ENCODE measurements at regions not wholly inside any gene's neighbourhood (a gene's known extent, or its start where the extent isn't known, plus 50 kb on each side); places are given as distances from the start of the nearest gene placed in this dataset.

GRCh38 chr5:63152871-63153270, 574.3 kb downstream of the LRRC70 start (continued):
- TF ChIP-seq E2F6 (IDR thresholded peaks at IDR 0.05), result no peak
- TF ChIP-seq POU5F1 (IDR thresholded peaks at IDR 0.05; ENCODE audit: low read depth, low read length), result no peak
- TF ChIP-seq SIRT6 (IDR thresholded peaks at IDR 0.05; ENCODE audit: low read length), result no peak
- no peak for TF ChIP-seq CBX5 (IDR thresholded peaks at IDR 0.05; ENCODE audit: low read depth, low read length)
- TF ChIP-seq SP4 (IDR thresholded peaks at IDR 0.05; ENCODE audit: low read length), result no peak
- TF ChIP-seq ASH2L (IDR thresholded peaks at IDR 0.05; ENCODE audit: low read length), result no peak
- TF ChIP-seq MAX (IDR thresholded peaks at IDR 0.05), result no peak
- TF ChIP-seq MAFK (IDR thresholded peaks at IDR 0.05; ENCODE audit: low read depth, low read length), result no peak
- no peak for TF ChIP-seq TCF12 (IDR thresholded peaks at IDR 0.05; ENCODE audit: low read depth, low read length)
- no peak for TF ChIP-seq RXRA (IDR thresholded peaks at IDR 0.05; ENCODE audit: insufficient read depth, low read depth, low read length)
- TF ChIP-seq HDAC6 (IDR thresholded peaks at IDR 0.05; ENCODE audit: low read depth, low read length), result no peak
- no peak for TF ChIP-seq NRF1 (IDR thresholded peaks at IDR 0.05; ENCODE audit: low read depth, low read length)
- TF ChIP-seq TAF7 (optimal IDR thresholded peaks at IDR 0.05; ENCODE audit: borderline replicate concordance, low read depth, low read length), result no peak
- no peak for TF ChIP-seq GABPA (IDR thresholded peaks at IDR 0.05; ENCODE audit: borderline replicate concordance, insufficient read depth, low read length)
- TF ChIP-seq TBP (IDR thresholded peaks at IDR 0.05; ENCODE audit: low read depth, low read length), result no peak
- no peak for TF ChIP-seq CREB1 (IDR thresholded peaks at IDR 0.05)
- no peak for TF ChIP-seq EGR1 (IDR thresholded peaks at IDR 0.05; ENCODE audit: borderline replicate concordance, low read depth, low read length)
- no peak for TF ChIP-seq ATF2 (IDR thresholded peaks at IDR 0.05; ENCODE audit: low read length)

Measured in H1 (cell line).